HG02852 (cell line): ENCODE measurements at regions not wholly inside any gene's neighbourhood (a gene's known extent, or its start where the extent isn't known, plus 50 kb on each side); places are given as distances from the start of the nearest gene placed in this dataset.

Source experiments
- ATAC-seq: cut with Tn5 transposase; IDR thresholded peaks from one replicate; pipeline ENCODE4 v1.9.1; 2021; ENCODE audit warnings: mild to moderate bottlenecking, moderate library complexity; ENCODE audit not compliant: unreplicated experiment

DNA sequence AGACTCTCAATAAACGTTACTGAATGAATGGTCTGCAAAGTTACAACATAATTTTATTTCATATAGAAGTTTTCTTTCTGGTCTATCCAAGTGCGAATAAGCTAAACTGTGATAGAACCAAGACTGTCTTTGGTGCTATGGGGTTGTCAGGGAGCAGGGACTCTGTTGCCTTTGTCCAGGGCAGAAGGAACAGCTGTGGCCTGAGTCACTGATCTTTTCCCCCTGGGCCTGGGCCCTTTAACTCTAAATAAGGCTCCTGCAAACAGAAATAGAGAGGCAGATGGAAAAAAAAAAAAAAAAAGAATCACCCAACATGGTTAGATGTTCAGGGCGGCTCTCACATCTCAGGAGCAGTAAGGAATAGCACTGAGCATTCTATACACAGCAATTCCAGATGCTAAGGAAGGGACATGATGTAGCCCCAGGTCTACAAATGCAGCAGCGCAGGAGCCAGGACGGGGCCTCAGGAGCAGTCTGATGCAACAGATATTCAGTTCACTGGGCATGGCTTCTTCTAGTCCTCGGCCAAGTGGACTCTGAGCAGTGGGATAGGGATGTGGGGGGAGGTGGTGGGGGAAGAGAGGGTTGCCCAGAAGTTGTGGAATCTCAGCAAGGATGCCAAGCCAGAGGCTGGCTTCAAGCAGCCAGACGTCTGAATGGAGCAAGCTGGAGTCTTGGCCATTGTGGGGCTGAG is 247.1 kb upstream of the SIX2 start:
- ATAC-seq, result no peak

DNA sequence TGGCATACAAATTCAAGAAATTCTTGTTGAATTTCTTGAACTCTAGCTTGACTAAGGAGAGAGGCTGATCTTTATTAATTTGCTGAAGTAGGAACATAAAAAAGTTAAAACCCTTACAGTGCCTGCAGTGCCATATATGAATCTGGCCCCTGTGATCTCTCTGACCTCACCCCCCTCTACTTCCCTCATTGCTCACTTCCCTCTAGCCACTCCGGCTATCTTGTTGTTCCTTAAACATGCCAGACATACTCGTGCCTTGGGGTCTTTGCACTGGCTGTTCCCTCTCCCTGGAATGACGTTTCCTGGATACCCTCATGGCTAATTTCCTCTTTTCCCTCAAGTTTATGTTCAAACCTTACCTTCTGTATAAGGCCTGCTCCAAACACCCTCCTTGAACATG is 246.3 kb upstream of the SIX2 start:
- no peak for ATAC-seq

- no peak for ATAC-seq
Observed at GRCh38 chr2:45254025-45254424, 244.8 kb upstream of the SIX2 start.

DNA sequence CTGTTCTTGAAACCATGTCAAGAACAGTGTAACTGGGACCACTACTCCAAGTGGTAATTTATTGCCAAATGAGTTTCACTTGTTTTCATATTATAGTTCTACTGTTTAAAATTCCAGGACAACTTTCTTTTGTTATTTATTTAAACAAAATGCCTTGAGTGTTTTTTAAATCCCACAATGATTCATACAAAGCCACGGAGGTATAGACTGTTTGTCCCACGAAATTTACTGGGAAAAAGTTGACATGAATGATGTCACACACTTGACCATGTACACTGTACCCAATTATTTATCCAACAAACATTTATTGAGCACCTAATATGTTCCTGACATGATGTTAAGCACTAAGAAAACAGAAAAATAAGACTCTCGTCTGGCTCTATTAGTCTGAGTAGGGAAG is 243.9 kb upstream of the SIX2 start:
- no peak for ATAC-seq

GRCh38 chr2:45250176-45250575 is 240.9 kb upstream of the SIX2 start:
- no peak for ATAC-seq

- ATAC-seq, result no peak
Observed at GRCh38 chr2:45248214-45248613, 239.0 kb upstream of the SIX2 start.

GRCh38 chr2:45244928-45245327 is 235.7 kb upstream of the SIX2 start:
- no peak for ATAC-seq

DNA sequence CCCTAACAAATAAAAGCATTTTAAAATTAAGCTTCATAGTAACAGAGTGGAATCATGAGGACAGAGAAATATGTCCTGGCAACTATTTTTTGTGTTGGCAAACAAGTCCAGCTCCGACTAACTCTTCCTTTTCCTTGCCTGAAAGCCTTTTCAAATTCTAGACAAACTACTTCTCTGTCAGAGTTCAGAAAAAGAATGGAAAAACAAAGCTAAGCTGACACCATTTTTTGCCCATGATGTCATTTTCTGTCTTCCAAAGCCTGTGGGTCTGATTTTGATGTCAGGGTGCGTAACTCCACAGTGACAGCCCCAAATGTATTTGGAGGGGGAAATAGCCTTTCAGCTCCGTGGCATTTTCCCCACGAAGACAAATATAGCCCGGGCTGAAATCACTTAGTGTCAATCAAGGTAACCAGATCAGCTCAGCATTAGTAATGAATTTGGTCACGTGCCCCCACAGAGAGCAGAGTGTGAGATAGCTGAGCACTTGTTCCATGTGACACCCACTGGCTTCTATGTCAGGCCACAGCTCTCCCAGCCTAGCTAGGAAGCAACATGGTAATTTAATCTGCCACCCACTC is 233.0 kb upstream of the SIX2 start:
- ATAC-seq, result no peak

GRCh38 chr2:45241061-45241561 is 231.9 kb upstream of the SIX2 start:
- no peak for ATAC-seq

- ATAC-seq, result no peak
Observed at GRCh38 chr2:45237850-45238542, 228.7 kb upstream of the SIX2 start.

- ATAC-seq, result no peak
Observed at GRCh38 chr2:45237128-45237527, 227.9 kb upstream of the SIX2 start.

DNA sequence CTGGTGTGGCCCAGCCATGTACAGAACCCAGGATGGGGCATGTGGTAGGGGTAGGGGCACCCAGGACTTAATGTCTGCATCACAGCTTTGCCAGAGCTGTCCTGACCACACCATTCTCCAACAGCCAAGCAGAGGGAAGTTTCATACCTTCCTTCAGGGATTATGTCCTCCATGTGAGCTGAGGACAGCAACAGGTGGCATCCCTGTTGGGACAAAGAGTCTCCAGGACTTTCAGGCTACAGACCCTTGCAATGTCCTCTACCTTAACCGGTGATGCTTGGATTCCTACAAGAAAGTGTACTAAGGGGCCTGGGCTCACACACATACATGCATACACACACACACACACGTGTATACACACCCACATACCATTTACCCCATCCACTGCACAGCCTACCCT is 227.0 kb upstream of the SIX2 start:
- no peak for ATAC-seq

DNA sequence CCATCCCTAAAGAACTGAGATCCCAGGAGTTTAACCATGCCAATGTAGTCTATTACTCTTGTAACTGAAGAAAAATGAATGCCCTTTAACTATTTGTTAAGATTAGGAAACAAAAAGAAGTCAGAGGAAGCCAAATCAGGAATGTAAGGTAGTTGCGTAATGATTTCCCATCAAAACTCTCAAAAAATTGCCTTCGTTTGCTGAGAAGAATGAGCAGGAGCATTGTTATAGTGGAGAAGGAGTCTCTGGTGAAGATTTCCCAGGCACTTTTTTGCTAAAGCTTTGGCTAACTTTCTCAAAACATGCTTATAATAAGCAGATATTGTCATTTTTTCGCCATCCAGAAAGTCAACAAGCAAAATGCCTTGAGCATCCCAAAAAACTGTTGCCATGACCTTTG is 224.0 kb upstream of the SIX2 start:
- no peak for ATAC-seq

DNA sequence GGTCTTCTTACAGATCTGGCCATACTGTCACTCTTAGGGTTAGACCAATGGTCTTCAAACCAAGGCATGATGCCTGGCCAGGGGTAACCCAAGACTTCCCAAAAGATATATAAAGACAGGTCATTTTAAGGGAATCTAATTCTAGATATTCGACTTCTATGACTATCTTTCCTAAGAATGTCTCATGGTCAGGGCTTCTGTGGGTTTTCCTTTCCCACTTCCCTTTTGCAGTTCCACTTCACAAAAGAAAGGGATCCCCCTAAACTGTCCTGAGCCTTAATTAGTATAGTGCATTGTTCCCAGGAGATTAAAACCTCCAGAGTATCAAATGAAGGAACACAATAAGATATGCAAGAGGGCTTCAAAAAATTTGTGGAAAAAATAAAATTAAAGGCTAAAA is 223.6 kb upstream of the SIX2 start:
- no peak for ATAC-seq

DNA sequence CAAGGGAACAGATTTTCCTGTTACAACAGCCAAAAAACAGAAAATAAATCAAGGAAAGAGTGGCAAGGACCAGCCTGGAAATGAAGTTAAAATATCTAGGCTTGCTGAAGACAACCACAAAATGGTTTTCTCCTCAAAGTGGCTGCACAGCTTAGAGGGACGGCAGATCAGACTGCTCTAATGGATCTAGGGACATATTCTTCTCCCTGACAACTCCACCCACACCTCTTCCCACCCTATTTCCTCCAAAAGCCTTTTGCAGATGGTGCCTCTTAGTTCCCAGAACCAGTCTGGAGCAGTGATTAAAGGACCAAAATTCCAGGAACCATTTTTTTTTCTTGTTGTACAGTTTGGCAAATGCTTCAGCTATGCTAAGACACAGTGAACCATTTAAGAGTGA is 220.2 kb upstream of the SIX2 start:
- no peak for ATAC-seq

DNA sequence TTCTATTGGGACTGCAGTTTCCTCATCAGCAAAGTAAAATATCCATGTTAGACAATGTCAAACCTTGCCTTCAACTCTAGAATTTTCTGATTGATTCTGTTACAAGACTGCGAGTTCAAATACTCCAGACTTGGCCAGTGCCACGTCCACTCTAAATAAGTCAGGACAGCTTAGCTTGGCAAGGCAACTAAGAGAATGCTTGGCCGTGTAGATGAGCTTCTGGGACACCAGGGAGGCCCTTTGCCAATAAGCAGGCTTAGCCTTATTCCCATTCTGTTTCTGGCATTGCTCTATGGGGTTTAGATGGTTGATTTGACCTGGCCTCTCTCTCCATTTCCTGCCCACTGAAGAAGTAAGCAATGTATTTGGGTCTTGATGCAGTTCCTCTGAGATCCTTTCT is 218.1 kb upstream of the SIX2 start:
- no peak for ATAC-seq

- ATAC-seq, result no peak
Observed at GRCh38 chr2:45224993-45225380, 215.7 kb upstream of the SIX2 start.

GRCh38 chr2:45224321-45224992 is 215.2 kb upstream of the SIX2 start:
- no peak for ATAC-seq

DNA sequence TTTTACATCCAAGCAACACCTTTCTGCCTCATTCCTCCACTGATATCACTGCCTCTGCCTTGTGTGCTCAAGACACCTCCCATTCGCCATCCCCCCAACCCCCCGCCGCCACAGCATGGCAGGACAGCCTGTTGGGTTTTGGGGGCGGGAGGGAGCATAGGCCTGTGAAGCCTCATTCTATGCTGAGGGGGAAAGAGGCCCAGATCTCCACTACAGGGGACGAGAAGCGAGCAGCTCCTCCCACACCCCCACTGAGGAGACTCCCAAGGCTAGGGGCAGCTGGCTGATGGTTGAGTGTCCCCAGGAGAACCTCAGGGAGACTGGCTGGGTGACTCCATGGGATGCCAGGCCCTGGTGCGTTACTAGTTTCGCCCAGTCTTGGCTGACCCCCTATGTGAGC is 214.3 kb upstream of the SIX2 start:
- no peak for ATAC-seq

DNA sequence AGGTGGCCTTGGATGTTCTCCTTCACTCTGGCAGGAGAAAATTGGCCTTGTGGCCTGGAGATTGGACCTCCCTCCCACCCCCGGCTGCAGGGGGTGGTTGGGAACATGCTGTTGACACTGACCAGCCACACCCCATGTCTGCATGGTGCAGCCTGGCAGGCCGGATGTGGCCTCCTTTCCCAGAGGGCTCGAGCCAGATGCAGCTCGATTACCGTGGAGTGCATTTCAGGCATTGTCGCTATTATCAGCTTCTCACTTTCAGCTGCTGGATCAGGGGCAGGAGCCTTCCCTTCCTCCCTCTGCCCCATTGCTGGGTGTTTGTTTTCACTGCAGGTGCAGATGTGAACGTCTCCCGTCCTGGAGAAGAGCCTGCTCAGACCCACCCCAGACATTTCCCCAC is 211.0 kb upstream of the SIX2 start:
- ATAC-seq, result no peak

DNA sequence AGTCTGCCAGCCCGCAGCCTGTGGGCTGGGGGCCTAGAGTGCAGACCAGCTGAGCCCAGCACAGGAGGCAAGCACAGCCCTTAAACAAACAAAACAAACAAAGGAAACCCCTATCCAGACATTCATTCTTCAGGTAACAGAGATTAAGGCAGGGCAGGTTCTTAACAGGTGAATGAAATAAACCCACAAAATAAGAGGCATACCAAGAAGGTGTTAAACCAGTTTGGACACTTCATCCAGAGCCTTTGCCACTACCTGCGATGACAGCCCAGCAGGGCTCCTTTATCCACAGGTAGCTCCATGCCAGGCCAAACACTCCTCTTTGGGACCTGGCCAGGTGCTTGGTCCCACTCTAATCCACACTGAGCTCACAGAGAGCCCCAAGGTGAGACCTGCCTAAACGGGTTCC is 209.7 kb upstream of the SIX2 start:
- ATAC-seq, result no peak

DNA sequence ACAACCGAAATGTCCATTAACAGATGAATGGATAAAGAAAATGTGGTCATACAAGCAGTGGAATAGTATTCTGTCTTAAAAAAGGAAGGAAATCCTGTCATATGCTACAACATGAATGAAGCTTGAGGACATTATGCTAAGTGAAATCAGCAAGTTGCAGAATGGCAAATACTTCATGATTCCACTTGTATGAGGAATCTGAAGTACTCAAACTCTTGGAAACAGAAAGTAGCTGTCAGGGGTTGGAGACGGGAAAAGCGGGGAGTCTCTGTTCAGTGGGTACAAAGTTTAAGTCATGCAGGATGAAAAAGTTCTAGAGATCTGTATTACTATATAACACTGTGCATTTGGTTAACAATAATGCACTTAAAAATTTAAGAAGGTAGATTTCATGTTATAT is 209.0 kb upstream of the SIX2 start:
- ATAC-seq, result no peak
